GM06990 (cell line): ENCODE measurements at regions not wholly inside any gene's neighbourhood (a gene's known extent, or its start where the extent isn't known, plus 50 kb on each side); places are given as distances from the start of the nearest gene placed in this dataset.

Experiments used
- DNase-seq: peaks from one replicate; pipeline ENCODE4 v3.0.0-alpha.2; 2011; ENCODE audit not compliant: insufficient read length; ENCODE audit errors: extremely low read depth
- H3K27me3 ChIP-seq: replicated peaks from 2 replicates; pipeline ENCODE4 v1.6.0; 2011; ENCODE audit warnings: low read length; ENCODE audit not compliant: control insufficient read depth, insufficient read depth
- H3K36me3 ChIP-seq: 2 replicates; pipeline ENCODE4 v1.5.1; 2011; ENCODE audit warnings: low read length; ENCODE audit not compliant: control insufficient read depth, insufficient read depth
- H3K4me3 ChIP-seq: replicated peaks from 2 replicates; pipeline ENCODE4 v1.5.1; 2011; ENCODE audit warnings: low read depth, mild to moderate bottlenecking, control low read depth, low read length
- CTCF ChIP-seq: IDR thresholded peaks from 2 replicates; pipeline ENCODE4 v1.5.1; 2011; ENCODE audit warnings: low read length, control low read depth, mild to moderate bottlenecking, inconsistent platforms; ENCODE audit not compliant: insufficient read depth, poor library complexity, severe bottlenecking

DNA sequence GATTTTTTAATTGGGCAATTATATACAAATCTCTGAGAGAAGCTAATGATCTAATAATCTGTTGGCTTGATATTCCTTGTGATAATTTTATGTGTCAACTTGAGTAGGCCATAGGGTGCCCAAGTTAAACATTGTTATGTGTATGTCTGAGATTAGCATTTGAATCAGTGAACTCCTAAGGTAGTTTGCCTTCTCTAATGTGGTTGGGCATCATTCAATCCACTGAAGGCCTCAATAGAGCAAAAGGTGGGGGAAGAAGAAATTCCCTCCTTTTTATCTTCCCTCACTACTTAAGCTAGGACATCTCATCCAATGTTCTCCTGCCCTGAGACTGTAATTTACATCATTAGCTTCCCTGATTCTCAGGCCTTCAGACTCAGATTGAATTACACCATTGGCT lies 394.5 kb downstream of the LMO4 start:
- TF ChIP-seq CTCF = no peak
- no peak for DNase-seq
- no peaks in the 10 kb centered on the region for H3K27me3 ChIP-seq
- no peaks in the 10 kb centered on the region for H3K36me3 ChIP-seq
- H3K4me3 ChIP-seq = no peak overlapping the region

GRCh38 chr1:87728169-87728568 lies 399.5 kb downstream of the LMO4 start:
- Histone ChIP-seq H3K36me3 (no peaks in the 10 kb centered on the region), H3K4me3 (no peak overlapping the region), H3K27me3 (no peaks in the 10 kb centered on the region)
- no peak for TF ChIP-seq CTCF
- no peak for DNase-seq

GRCh38 chr1:87730274-87731216 lies 401.9 kb downstream of the LMO4 start:
- Histone ChIP-seq H3K4me3 (no peak overlapping the region), H3K27me3 (no peaks in the 10 kb centered on the region), H3K36me3 (no peaks in the 10 kb centered on the region)
- no peak for TF ChIP-seq CTCF
- no peak for DNase-seq

DNA sequence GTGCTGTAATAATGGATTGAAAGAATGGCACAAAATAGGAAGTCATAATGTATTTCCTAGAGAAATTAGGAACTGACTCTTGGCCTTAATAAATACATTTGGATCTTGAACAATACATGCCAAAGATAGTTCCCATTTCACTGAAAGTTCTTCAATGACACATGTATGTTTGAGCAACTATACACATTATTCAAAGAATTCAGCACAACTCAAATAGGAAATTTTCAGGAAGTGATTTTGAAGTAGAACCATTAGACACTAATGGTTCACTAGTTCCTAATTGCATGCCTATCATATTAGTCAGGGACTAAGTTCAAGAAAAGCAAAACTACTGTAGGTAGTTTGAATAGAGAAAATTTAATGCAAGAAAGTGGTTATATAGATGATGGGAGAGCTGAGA lies 404.7 kb downstream of the LMO4 start:
- no peak for DNase-seq
- no peaks in the 10 kb centered on the region for H3K36me3 ChIP-seq

GRCh38 chr1:87735750-87736149 lies 407.1 kb downstream of the LMO4 start:
- TF ChIP-seq CTCF = no peak
- DNase-seq = no peak
- H3K27me3 ChIP-seq = no peaks in the 10 kb centered on the region
- no peaks in the 10 kb centered on the region for H3K36me3 ChIP-seq
- H3K4me3 ChIP-seq = no peak overlapping the region

More for the DNA sequence above, 404.7 kb downstream of the LMO4 start:
- no peak for TF ChIP-seq CTCF
- no peak overlapping the region for H3K4me3 ChIP-seq
- no peaks in the 10 kb centered on the region for H3K27me3 ChIP-seq

GRCh38 chr1:87739141-87739540 lies 410.5 kb downstream of the LMO4 start:
- no peak for TF ChIP-seq CTCF
- H3K4me3 ChIP-seq = no peak overlapping the region
- no peaks in the 10 kb centered on the region for H3K27me3 ChIP-seq
- no peak for DNase-seq
- H3K36me3 ChIP-seq = no peaks in the 10 kb centered on the region
